GM12872 (cell line): ENCODE measurements at regions not wholly inside any gene's neighbourhood (a gene's known extent, or its start where the extent isn't known, plus 50 kb on each side); places are given as distances from the start of the nearest gene placed in this dataset.

Source experiments
- TF ChIP-seq, protein P1 (sequence below): IDR thresholded peaks from 3 replicates; pipeline ENCODE4 v1.5.1; 2011; ENCODE audit warnings: low read depth, mild to moderate bottlenecking, low read length, moderate library complexity; ENCODE audit not compliant: insufficient read depth

GRCh38 chr2:22878121-22878520 lies 506.9 kb upstream of the KLHL29 start:
- TF ChIP-seq, protein P1, sequence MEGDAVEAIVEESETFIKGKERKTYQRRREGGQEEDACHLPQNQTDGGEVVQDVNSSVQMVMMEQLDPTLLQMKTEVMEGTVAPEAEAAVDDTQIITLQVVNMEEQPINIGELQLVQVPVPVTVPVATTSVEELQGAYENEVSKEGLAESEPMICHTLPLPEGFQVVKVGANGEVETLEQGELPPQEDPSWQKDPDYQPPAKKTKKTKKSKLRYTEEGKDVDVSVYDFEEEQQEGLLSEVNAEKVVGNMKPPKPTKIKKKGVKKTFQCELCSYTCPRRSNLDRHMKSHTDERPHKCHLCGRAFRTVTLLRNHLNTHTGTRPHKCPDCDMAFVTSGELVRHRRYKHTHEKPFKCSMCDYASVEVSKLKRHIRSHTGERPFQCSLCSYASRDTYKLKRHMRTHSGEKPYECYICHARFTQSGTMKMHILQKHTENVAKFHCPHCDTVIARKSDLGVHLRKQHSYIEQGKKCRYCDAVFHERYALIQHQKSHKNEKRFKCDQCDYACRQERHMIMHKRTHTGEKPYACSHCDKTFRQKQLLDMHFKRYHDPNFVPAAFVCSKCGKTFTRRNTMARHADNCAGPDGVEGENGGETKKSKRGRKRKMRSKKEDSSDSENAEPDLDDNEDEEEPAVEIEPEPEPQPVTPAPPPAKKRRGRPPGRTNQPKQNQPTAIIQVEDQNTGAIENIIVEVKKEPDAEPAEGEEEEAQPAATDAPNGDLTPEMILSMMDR = no peak

DNA sequence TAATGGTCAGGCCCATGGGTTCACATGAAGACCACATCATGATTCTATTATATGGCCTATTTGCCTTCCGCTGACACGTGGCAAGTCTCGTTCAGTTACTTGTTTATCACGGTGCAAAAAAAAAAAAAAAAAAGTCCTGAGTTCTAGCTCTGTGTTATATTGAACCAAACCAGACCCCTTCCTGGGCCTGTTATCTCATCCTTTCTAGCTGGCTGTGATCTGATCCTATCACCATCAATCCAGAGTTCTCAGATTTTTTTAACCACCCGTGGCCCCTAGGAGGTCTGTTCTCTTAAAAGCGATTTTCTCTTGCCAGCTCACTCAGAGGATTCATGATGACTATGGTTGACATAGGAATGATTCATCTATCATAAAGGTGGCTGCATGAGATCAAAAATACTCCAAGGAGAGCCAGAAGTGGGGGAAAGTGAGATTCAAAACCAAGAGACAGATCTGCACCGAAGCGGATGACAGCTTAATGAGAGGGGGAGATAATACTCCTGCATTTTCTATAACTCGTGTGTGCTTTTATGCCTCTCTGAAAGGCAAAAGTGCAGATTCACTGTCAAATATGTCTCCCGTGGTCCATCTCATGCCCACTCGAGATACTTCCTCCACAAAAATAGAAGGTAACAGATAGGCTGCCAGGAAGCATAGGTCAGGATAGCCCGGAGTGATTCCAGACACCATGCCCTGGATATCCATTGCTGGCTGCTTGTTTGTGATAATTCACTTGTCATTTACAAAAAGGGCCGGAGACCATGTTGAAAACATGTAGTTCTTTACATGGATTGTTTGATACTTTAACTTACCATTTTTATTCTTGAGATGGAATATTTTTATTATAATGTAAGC lies 505.7 kb upstream of the KLHL29 start:
- TF ChIP-seq, protein P1 = no peak

DNA sequence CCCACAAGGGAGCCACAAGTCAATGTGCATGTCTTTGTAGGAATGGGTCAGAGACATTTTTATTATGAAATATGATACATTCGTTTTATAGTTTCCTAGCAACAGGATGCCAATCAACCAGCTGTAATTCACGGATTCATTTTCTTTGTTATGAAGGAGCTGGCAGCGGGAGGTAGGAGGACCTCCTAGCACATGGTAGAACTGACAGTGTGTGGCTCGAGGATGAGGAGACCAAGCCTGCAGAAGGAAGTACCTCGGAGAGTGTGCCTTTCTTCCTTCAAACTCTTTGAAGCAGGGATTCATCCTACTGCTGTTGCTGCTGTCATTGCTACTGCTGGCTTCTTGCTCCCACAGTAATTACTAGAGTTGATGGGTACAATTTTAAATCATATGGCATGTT lies 504.8 kb upstream of the KLHL29 start:
- TF ChIP-seq, protein P1 = no peak

DNA sequence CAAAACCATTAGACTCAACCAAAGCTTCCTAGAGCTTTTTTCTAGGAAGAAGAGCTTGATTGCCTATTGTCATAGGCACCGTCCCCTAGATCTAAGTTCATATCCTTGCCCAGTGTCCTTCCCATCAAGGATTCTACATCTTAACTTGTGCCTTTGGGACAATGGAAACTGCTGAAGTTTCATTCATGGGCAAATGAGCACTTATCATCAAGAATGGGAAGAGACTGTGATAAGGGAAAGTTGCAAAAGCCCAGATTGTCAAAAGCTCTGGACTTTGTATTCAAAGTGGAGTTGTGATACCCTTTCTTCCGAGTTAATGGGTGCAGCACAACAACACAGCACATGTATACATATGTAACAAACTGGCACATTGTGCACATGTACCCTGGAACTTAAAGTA lies 503.0 kb upstream of the KLHL29 start:
- TF ChIP-seq, protein P1 = no peak

DNA sequence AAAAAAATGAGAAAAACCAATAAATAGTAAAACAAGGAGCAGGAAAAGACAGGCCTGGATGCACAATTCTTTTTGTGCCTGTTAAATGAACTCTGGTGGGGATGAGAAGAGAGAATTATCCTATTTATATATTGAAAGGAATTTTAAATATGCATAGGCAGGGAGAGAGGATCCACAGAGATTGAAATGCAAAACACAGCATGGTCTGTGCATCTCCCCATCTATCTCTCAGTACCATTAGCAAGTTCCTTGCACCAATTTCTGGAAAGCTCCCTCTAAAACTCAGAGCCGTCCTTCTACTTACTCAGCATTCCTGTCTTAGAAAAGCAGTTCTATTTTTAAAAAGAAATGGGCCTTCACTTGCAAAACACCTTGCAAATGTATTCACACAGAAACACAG lies 502.3 kb upstream of the KLHL29 start:
- TF ChIP-seq, protein P1 = no peak

- TF ChIP-seq, protein P1 = no peak
Measured at GRCh38 chr2:22883054-22883453, 501.9 kb upstream of the KLHL29 start.

- TF ChIP-seq, protein P1 = no peak
Measured at GRCh38 chr2:22885245-22885644, 499.7 kb upstream of the KLHL29 start.
